IMR-90 (cell line): ENCODE measurements at regions not wholly inside any gene's neighbourhood (a gene's known extent, or its start where the extent isn't known, plus 50 kb on each side); places are given as distances from the start of the nearest gene placed in this dataset.

Source experiments
- ATAC-seq: fragments of 200-7000 bp; cut with Tn5 transposase; 2 replicates; pipeline ENCODE4 v1.9.1; 2020; ENCODE audit warnings: low read depth, mild to moderate bottlenecking, moderate library complexity
- BruUV-seq: library from RNA; stranded (reverse); fragments of 400-500 nt; replicated peaks from 2 replicates; lab custom pipeline; 2021; lab: Mats Ljungman, UMichigan
- CTCF ChIA-PET: fragments of 300-600 bp; formaldehyde crosslinking; extraction: SDS; loops from one replicate; lab custom pipeline; 2021; ENCODE audit warnings: antibody characterized with exemption; lab: Yijun Ruan, JAX
- POLR2A ChIA-PET: fragments of 300-600 bp; sonication (Branson Sonifier 250); formaldehyde crosslinking; loops from one replicate; lab custom pipeline; 2022; ENCODE audit warnings: antibody characterized with exemption; ENCODE audit not compliant: unreplicated experiment; lab: Charles Lee
- DNase-seq: peaks from one replicate; pipeline ENCODE4 v3.0.0; 2013
- H2AFZ ChIP-seq: replicated peaks from 2 replicates; pipeline ENCODE3; 2013; ENCODE audit warnings: low read length, mild to moderate bottlenecking; ENCODE audit not compliant: poor library complexity
- H2AK5ac ChIP-seq: 2 replicates; pipeline ENCODE4 v1.6.1; 2013; ENCODE audit warnings: low read depth, low read length, inconsistent platforms
- H2AK9ac ChIP-seq: replicated peaks from 2 replicates; pipeline ENCODE3; 2013; ENCODE audit warnings: mild to moderate bottlenecking, low read depth, low read length, moderate library complexity; ENCODE audit not compliant: poor library complexity
- H2BK120ac ChIP-seq: 2 replicates; pipeline ENCODE4 v1.6.1; 2013; ENCODE audit warnings: low read depth, low read length, inconsistent platforms
- H2BK15ac ChIP-seq: 3 replicates; pipeline ENCODE4 v1.6.1; 2013; ENCODE audit warnings: low read depth, low read length, inconsistent platforms
- H2BK20ac ChIP-seq: 2 replicates; pipeline ENCODE4 v1.6.1; 2013; ENCODE audit warnings: low read depth, mild to moderate bottlenecking, inconsistent platforms, low read length, moderate library complexity
- H2BK5ac ChIP-seq: 2 replicates; pipeline ENCODE4 v1.6.1; 2013; ENCODE audit warnings: mild to moderate bottlenecking, low read depth, low read length, inconsistent platforms; ENCODE audit not compliant: poor library complexity, severe bottlenecking
- H3K14ac ChIP-seq: replicated peaks from 2 replicates; pipeline ENCODE4 v1.6.1; 2013; ENCODE audit warnings: low read depth, low read length, inconsistent platforms
- H3K18ac ChIP-seq: 2 replicates; pipeline ENCODE4 v1.6.1; 2013; ENCODE audit warnings: low read depth, low read length, control low read depth
- H3K23ac ChIP-seq: 2 replicates; pipeline ENCODE4 v1.6.1; 2013; ENCODE audit warnings: low read depth, low read length, inconsistent platforms
- H3K27ac ChIP-seq: 2 replicates; pipeline ENCODE4 v1.5.1; 2013; ENCODE audit warnings: mild to moderate bottlenecking, control low read depth, low read length; ENCODE audit not compliant: insufficient read depth
- H3K27me3 ChIP-seq: 2 replicates; pipeline ENCODE4 v1.6.1; 2013; ENCODE audit warnings: low read length; ENCODE audit not compliant: control insufficient read depth, insufficient read depth
- H3K36me3 ChIP-seq: 2 replicates; pipeline ENCODE4 v1.6.1; 2013; ENCODE audit warnings: low read length, mixed read lengths; ENCODE audit not compliant: control insufficient read depth, insufficient read depth
- H3K4ac ChIP-seq: 2 replicates; pipeline ENCODE4 v1.6.1; 2013; ENCODE audit warnings: low read depth, low read length, inconsistent platforms
- H3K4me1 ChIP-seq: 2 replicates; pipeline ENCODE4 v1.6.1; 2013; ENCODE audit warnings: low read length, mixed read lengths; ENCODE audit not compliant: control insufficient read depth, insufficient read depth
- H3K4me2 ChIP-seq: 2 replicates; pipeline ENCODE4 v1.6.1; 2013; ENCODE audit warnings: low read depth, mild to moderate bottlenecking, control low read depth, low read length, moderate library complexity
- H3K4me3 ChIP-seq: 2 replicates; pipeline ENCODE4 v1.5.1; 2013; ENCODE audit warnings: low read depth, mild to moderate bottlenecking, control low read depth, low read length, moderate library complexity; ENCODE audit not compliant: insufficient read depth
- H3K56ac ChIP-seq: 2 replicates; pipeline ENCODE4 v1.6.1; 2013; ENCODE audit warnings: low read length, inconsistent platforms; ENCODE audit not compliant: insufficient read depth; ENCODE audit errors: extremely low read depth
- H3K79me1 ChIP-seq, 2 experiments: 2 replicates each; pipeline ENCODE4 v1.6.1; 2013; ENCODE audit warnings: low read length in 2 of 2, inconsistent platforms in 1 of 2, low read depth in 1 of 2
- H3K9ac ChIP-seq: 2 replicates; pipeline ENCODE4 v1.6.1; 2013; ENCODE audit warnings: low read depth, low read length, control low read depth
- H3K9me1 ChIP-seq: 2 replicates; pipeline ENCODE4 v1.6.1; 2013; ENCODE audit warnings: low read length, inconsistent platforms; ENCODE audit not compliant: insufficient read depth
- H3K9me3 ChIP-seq: 2 replicates; pipeline ENCODE4 v1.6.1; 2013; ENCODE audit warnings: low read length; ENCODE audit not compliant: control insufficient read depth, insufficient read depth
- H4K20me1 ChIP-seq: 2 replicates; pipeline ENCODE4 v1.6.1; 2013; ENCODE audit warnings: low read length, inconsistent platforms; ENCODE audit not compliant: insufficient read depth
- H4K5ac ChIP-seq: 2 replicates; pipeline ENCODE4 v1.6.1; 2013; ENCODE audit warnings: mild to moderate bottlenecking, low read depth, low read length, control low read depth
- H4K8ac ChIP-seq, 2 experiments: 2 replicates each; pipeline ENCODE4 v1.6.1; 2013; ENCODE audit warnings: low read depth in 2 of 2, low read length in 2 of 2, control low read depth in 1 of 2, inconsistent platforms in 1 of 2
- H4K91ac ChIP-seq: 2 replicates; pipeline ENCODE4 v1.6.1; 2013; ENCODE audit warnings: low read depth, low read length, inconsistent platforms; ENCODE audit not compliant: insufficient read depth
- CEBPB ChIP-seq: IDR thresholded peaks from 2 replicates; pipeline ENCODE4 v1.6.1; 2012; ENCODE audit warnings: low read depth, low read length, improper control_type of control experiment
- CHD1 ChIP-seq: IDR thresholded peaks from 2 replicates; pipeline ENCODE4 v1.6.1; 2012; ENCODE audit warnings: low read depth, low read length, improper control_type of control experiment
- FOS ChIP-seq: fragments of 150-350 bp; IDR thresholded peaks from 2 replicates; pipeline ENCODE4 v1.6.1; 2016; ENCODE audit warnings: low read depth, low read length
- MAFK ChIP-seq: IDR thresholded peaks from 2 replicates; pipeline ENCODE4 v1.6.1; 2012; ENCODE audit warnings: low read depth, low read length, improper control_type of control experiment
- MAZ ChIP-seq: IDR thresholded peaks from 2 replicates; pipeline ENCODE4 v1.6.1; 2012; ENCODE audit warnings: low read depth, mild to moderate bottlenecking, low read length, improper control_type of control experiment, moderate library complexity, borderline replicate concordance
- RFX5 ChIP-seq: IDR thresholded peaks from 2 replicates; pipeline ENCODE4 v1.8.0; 2012; ENCODE audit warnings: low read depth, mild to moderate bottlenecking, low read length, moderate library complexity
- SMC3 ChIP-seq: fragments of 150-350 bp; IDR thresholded peaks from 2 replicates; pipeline ENCODE4 v1.6.1; 2016; ENCODE audit warnings: low read depth, mild to moderate bottlenecking, antibody characterized with exemption, low read length, moderate library complexity
- USF2 ChIP-seq: fragments of 150-350 bp; IDR thresholded peaks from 2 replicates; pipeline ENCODE4 v1.6.1; 2017; ENCODE audit warnings: mild to moderate bottlenecking, antibody characterized with exemption, low read length, low read depth
- WGBS, 2 experiments: methylation state at CpG; one replicate each; pipeline versions ENCODE4 v1.1.5 to v1.1.7; 2013; ENCODE audit warnings: missing lambda C conversion rate in 2 of 2; ENCODE audit not compliant: insufficient read length in 1 of 2; ENCODE audit errors: extremely low coverage in 2 of 2; 5-methylcytosine and 5-hydroxymethylcytosine counted together
- dilution Hi-C: fragments of 300-500 bp; cut with HindIII; formaldehyde crosslinking; loops from one replicate; pipeline ENCODE4 v1.14.3; 2018; ENCODE audit warnings: low sequenced_read_pairs; ENCODE audit not compliant: unreplicated experiment
- in situ Hi-C: fragments of 300-500 bp; cut with MboI; formaldehyde crosslinking; loops from 3 replicates; pipeline ENCODE4 v1.14.3; 2019; ENCODE audit warnings: low sequenced_read_pairs, inconsistent platforms, mixed read lengths
- intact Hi-C: fragments of 100-400 bp; cut with micrococcal nuclease; formaldehyde crosslinking; loops from 2 replicates; pipeline ENCODE4 v1.10.0; 2022

- H4K91ac ChIP-seq = no peak overlapping the region
- intact Hi-C loops = no loop called here
- no peak overlapping the region for H3K23ac ChIP-seq
- no peak overlapping the region for H3K27ac ChIP-seq
- H4K5ac ChIP-seq = no peak overlapping the region
- no peak overlapping the region for H2BK120ac ChIP-seq
- H3K9me1 ChIP-seq = no peaks in the 10 kb centered on the region
- DNase-seq (no peak), ATAC-seq (no peak)
- no peak overlapping the region for H3K4ac ChIP-seq
- H2BK20ac ChIP-seq = no peak overlapping the region
- H2BK15ac ChIP-seq = no peak overlapping the region
- in situ Hi-C loops = no loop called here
- CTCF ChIA-PET = no interaction called here
- no peaks in the 10 kb centered on the region for H3K27me3 ChIP-seq
- H3K14ac ChIP-seq = no peak overlapping the region
- H3K4me1 ChIP-seq = no peaks in the 10 kb centered on the region
- POLR2A ChIA-PET = no interaction called here
- H2AFZ ChIP-seq = no peak overlapping the region
- dilution Hi-C loops = no loop called here
- BruUV-seq = no TSS peak
- TF ChIP-seq RFX5 (no peak), MAFK (no peak), CEBPB (no peak), CHD1 (no peak), USF2 (no peak), FOS (no peak), MAZ (no peak), SMC3 (no peak)
- no peaks in the 10 kb centered on the region for H3K36me3 ChIP-seq
- H3K4me3 ChIP-seq = no peak overlapping the region
- H4K20me1 ChIP-seq = no peaks in the 10 kb centered on the region
- no peak overlapping the region for H4K8ac ChIP-seq
- H2AK5ac ChIP-seq = no peak overlapping the region
- H3K18ac ChIP-seq = no peak overlapping the region
- no peak overlapping the region for H3K56ac ChIP-seq
- no peak overlapping the region for H3K4me2 ChIP-seq
- no peak overlapping the region for H2AK9ac ChIP-seq
- H2BK5ac ChIP-seq = no peak overlapping the region
- peaks cover 18% of the 10 kb centered on the region for H3K9me3 ChIP-seq
- no peak overlapping the region for H3K9ac ChIP-seq
- WGBS, 2 experiments = 0% methylated on average over 1 of the region's 1 CpG; no CpG with 5 or more reads in 1 of the 2 experiments
- no peaks in the 10 kb centered on the region for H3K79me1 ChIP-seq
Measured at GRCh38 chr14:78081245-78081644, 88.9 kb upstream of the NRXN3 start.
